ENCODE measurements at regions not wholly inside any gene's neighbourhood (a gene's known extent, or its start where the extent isn't known, plus 50 kb on each side); places are given as distances from the start of the nearest gene placed in this dataset.
"Not testable (repeated sequence)": the region's sequence is repeated elsewhere in the genome, so short reads cannot be mapped to it uniquely, and the experiment has no call there.

DNA sequence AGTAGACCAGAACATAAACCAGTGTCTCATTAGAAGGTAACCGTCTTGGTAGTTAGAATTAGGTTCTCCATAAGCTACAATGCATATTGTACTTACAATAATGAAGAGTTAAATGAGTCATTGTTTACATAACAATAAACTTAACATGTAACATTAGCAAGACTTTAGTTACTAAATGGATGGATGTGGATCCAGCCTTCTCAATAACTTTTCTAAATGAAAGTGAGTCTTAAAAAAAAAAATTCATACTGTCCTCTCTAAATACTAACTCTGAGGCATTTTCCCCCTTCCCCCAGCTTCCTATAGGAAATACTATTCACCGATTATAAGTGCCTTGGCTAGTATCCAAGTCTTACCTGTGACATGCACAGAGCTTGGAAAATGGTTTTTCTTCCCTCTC, 155.3 kb downstream of the CYB561 start:
- DNase-seq (ENCODE audit: low read depth, low spot score), result no peak

- DNase-seq (ENCODE audit: low read depth, low spot score), result no peak
Measured at GRCh38 chr17:63291258-63291657, 154.8 kb downstream of the CYB561 start.

- no peak for DNase-seq (ENCODE audit: low read depth, low spot score)
Measured at GRCh38 chr17:63292421-63292820, 153.7 kb downstream of the CYB561 start.

DNA sequence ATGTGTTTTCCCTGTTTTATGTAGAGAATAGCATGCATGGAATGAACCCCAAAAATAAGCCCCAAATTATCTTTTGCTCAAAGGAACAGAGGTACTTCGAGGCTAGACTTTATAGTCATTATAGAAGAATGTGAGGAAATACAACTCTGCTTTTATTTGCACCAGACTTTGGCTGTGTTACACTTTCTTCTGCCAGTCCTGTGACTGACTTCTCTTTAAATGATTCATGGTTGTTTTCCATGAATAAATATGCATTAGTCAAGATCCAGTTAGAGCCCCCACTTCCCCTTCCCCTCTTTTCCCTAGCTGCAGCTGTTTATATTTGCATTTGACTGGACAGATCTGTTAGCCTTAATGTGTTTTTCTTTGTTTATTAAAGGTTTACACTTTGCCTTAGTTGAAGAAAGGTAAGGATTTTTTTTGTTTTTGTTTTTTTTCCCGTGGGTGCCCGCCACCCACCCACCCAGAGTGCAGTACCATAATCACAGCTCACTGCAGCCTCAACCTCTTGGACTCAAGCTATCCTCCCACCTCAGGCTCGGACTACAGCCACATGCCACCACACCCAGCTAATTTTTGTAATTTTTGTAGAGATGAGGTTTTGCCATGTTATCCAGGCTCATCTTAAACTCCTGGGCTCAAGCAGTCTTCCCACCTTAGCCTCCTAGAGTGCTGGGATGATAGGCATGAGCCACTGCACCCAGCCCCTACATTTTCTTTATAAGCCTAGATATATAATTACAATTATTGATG, 152.6 kb downstream of the CYB561 start:
- peak; percentile 82 for DNase-seq (ENCODE audit: low read depth, low spot score)

- no peak for DNase-seq (ENCODE audit: low read depth, low spot score)
Measured at GRCh38 chr17:63294776-63295175, 151.3 kb downstream of the CYB561 start.

GRCh38 chr17:63295288-63295687, 150.8 kb downstream of the CYB561 start:
- peak; percentile 37 for DNase-seq (ENCODE audit: low read depth, low spot score)

DNA sequence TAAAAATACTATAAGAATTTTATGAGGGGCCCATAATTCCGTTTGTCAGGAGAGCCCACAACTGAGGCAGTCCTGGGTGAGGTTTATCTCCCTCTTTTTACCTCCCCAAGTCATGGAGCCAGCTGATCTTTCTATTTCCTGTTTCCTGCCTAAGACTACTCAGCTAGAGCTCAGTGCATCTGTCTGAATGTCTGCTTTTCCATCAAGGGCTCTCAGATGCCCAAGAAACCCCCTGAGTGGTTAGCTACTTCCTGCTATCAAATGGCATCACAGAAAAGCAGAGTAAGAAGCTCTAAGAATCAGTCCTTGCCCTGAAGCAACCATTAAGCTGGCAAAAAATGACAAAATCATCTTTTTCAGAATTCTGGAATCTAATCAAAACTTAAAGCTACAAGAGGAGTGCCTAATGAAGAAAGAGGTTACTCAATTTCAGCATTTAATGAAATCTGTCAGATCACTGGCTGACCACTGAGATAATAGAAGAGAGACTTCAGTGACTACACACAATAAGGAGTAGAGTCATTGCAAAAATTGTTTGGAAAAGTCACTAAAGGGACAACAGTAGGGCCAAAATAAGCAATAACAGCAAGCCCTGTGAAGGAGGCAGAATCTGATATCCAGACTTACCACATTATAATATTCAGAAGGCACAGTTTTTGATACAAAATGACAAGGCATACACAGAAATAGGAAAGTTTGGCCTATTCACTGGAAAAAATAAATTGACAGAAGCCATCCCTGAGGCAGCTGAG, 150.1 kb downstream of the CYB561 start:
- no peak for DNase-seq (ENCODE audit: low read depth, low spot score)

- not testable (repeated sequence) for DNase-seq (ENCODE audit: low read depth, low spot score)
Measured at GRCh38 chr17:63298916-63299315, 147.2 kb downstream of the CYB561 start.

DNA sequence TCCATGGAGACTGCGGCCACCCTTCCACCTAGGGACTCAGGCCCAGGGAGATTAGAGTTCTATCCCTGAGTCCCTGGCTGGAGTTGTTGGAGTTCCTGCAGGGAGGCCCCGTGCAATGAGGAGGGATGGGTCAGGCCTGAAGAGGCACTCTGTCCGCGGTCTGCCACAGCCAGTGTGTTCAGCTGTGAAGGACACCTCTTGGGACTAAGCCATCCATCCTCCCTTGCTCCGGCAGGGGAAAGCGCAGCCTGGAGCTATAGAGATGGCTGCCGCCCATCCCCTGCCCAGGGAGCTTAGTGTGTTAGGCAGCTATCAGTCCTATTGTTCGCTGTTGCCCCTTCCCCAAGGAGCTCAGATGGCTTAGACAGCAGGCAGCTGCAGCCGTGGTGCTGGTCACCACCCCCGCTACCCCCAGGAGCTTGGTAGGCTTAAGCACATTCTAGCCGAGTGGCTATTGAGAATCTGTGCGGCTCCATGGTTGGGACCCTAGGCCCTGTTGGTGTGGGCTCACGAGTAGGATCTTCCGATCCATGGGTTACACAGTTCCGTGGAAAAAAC, 141.3 kb downstream of the CYB561 start:
- DNase-seq (ENCODE audit: low read depth, low spot score), result no peak

- DNase-seq (ENCODE audit: low read depth, low spot score), result no peak
Measured at GRCh38 chr17:63305857-63306256, 140.2 kb downstream of the CYB561 start.

- DNase-seq (ENCODE audit: low read depth, low spot score), result no peak
Measured at GRCh38 chr17:63306855-63307254, 139.3 kb downstream of the CYB561 start.

DNA sequence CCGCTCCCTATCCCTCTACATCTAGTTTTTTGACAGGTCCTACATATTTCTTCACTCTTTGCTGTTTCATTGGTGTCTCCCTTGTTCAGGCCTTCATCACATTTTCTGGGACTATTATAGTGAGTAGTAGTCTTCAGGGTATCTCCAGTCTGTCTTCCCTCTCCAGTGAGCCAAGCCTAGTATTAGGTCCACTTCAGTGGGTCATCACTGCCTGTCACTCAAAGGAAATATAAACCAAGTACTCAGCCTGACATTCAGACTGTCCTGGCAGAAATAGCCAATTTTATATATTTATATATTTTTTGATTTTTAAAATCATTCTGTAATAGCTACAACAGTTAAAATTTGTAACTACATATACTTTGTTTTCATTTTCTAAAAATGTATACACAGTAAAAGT, 137.8 kb downstream of the CYB561 start:
- no peak for DNase-seq (ENCODE audit: low read depth, low spot score)

- DNase-seq (ENCODE audit: low read depth, low spot score), result no peak
Measured at GRCh38 chr17:63309021-63309420, 137.1 kb downstream of the CYB561 start.

DNA sequence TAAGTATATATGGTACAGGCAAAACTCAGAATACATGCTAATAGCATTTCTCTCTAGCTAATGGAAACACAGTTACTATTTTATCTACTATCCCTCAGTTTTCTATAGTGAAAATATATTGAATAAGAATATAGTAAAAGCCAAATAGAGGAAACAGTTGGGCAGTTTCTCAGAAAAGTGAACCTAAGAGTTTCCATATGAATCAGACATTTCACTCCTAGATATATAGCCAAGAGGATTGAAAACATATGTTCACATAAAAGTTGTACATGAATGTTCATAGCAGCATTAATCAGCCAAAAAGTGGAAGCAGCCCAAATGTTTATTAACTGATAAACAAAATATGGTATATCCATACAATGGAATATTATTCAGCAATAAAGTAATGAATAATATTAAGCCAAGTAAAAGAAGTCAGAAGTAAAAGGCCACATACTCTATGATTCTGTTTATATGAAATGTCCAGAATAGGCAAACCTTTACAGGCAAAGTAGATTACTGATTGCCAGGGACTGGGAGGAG, 134.6 kb downstream of the CYB561 start:
- DNase-seq (ENCODE audit: low read depth, low spot score), result no peak

- no peak for DNase-seq (ENCODE audit: low read depth, low spot score)
Measured at GRCh38 chr17:63314761-63315160, 131.3 kb downstream of the CYB561 start.

DNA sequence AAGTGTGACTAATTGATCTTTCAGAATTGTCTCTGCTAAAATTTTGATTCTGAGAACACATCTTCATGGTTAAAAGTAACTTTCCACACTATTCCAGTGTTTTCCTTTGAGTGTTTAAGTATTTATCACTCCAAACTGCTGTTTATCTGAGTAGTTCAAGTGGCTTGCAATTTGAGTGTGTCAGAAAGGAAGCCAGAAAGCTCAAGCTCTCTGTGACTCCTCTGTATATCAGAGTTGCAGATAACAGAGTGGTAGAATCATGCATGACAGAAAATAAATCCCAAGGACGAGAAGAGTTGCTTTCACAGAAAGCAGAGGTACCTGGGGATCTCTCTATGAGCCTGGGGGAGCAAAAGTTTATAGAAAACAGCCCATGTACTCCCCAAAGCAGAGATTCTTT, 130.0 kb downstream of the CYB561 start:
- DNase-seq (ENCODE audit: low read depth, low spot score), result no peak

GRCh38 chr17:63317166-63317840, 128.8 kb downstream of the CYB561 start:
- DNase-seq (ENCODE audit: low read depth, low spot score), result no peak

GRCh38 chr17:63325808-63326207, 120.3 kb downstream of the CYB561 start:
- DNase-seq (ENCODE audit: low read depth, low spot score), result no peak

DNA sequence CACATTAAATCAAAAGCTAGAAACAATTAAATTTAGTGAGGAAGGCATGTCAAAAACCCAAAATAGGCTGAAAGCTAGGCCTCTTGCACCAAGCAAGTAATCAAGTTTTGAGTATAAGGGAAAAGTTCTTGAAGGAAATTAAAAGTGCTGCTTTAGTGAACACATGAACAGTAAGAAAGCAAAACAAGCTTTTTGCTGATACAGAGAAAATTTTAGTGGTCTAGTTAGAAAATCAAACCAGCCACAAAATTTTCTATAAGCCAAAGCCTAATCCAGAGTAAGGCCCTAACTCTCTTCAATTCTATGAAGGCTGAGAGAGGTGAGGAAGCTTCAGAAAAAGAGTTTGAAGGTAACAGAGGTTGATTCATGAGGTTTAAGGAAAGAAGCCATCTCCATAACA, 116.2 kb downstream of the CYB561 start:
- no peak for DNase-seq (ENCODE audit: low read depth, low spot score)

GRCh38 chr17:63331301-63332061, 114.6 kb downstream of the CYB561 start:
- DNase-seq (ENCODE audit: low read depth, low spot score), result no peak

DNA sequence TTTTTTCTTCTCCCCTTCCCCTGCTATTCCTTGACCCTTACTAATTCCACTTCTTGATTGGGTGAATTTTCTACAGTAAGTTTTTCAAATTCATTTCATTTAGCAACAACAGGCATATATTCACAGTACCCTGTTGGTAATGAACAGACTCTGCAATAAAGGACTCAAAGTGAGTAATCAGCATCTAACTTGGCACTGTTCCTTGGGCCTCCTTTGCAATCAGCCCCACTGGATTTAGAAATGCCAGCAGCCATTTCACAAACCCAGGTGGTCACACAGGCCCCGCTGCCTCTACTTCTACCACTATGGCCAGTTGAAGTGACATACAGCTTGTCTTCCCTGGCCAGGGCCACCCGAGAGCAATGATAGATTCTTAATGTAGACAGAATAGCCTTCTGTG, 113.8 kb downstream of the CYB561 start:
- no peak for DNase-seq (ENCODE audit: low read depth, low spot score)

All from astrocyte of the hippocampus (primary cell).